ENCODE measurements at regions not wholly inside any gene's neighbourhood (a gene's known extent, or its start where the extent isn't known, plus 50 kb on each side); places are given as distances from the start of the nearest gene placed in this dataset.

GRCh38 chr2:14396533-14397083, 235.9 kb upstream of the LRATD1 start:
- DNase-seq: no peak

- DNase-seq: no peak
Observed at GRCh38 chr2:14398641-14399040, 233.9 kb upstream of the LRATD1 start.

- no peak for DNase-seq
Observed at GRCh38 chr2:14401873-14402272, 230.6 kb upstream of the LRATD1 start.

GRCh38 chr2:14408695-14409094, 223.8 kb upstream of the LRATD1 start:
- DNase-seq: no peak

GRCh38 chr2:14417551-14417950, 215.0 kb upstream of the LRATD1 start:
- DNase-seq: peak; percentile 30

- DNase-seq: no peak
Observed at GRCh38 chr2:14418115-14418514, 214.4 kb upstream of the LRATD1 start.

- DNase-seq: no peak
Observed at GRCh38 chr2:14420851-14421250, 211.7 kb upstream of the LRATD1 start.

- no peak for DNase-seq
Observed at GRCh38 chr2:14422426-14422825, 210.1 kb upstream of the LRATD1 start.

GRCh38 chr2:14423145-14423906, 209.2 kb upstream of the LRATD1 start:
- no peak for DNase-seq

GRCh38 chr2:14424478-14425390, 207.8 kb upstream of the LRATD1 start:
- no peak for DNase-seq

- no peak for DNase-seq
Observed at GRCh38 chr2:14425869-14426268, 206.6 kb upstream of the LRATD1 start.

GRCh38 chr2:14428056-14428455, 204.5 kb upstream of the LRATD1 start:
- DNase-seq: no peak

GRCh38 chr2:14433946-14434495, 198.5 kb upstream of the LRATD1 start:
- DNase-seq: no peak

- DNase-seq: no peak
Observed at GRCh38 chr2:14445670-14446069, 186.8 kb upstream of the LRATD1 start.

- no peak for DNase-seq
Observed at GRCh38 chr2:14448340-14448739, 184.2 kb upstream of the LRATD1 start.

GRCh38 chr2:14451312-14451711, 181.2 kb upstream of the LRATD1 start:
- no peak for DNase-seq

- no peak for DNase-seq
Observed at GRCh38 chr2:14454202-14454601, 178.3 kb upstream of the LRATD1 start.

GRCh38 chr2:14459786-14460325, 172.7 kb upstream of the LRATD1 start:
- DNase-seq: no peak

- DNase-seq: no peak
Observed at GRCh38 chr2:14475994-14476393, 156.5 kb upstream of the LRATD1 start.

- DNase-seq: no peak
Observed at GRCh38 chr2:14479486-14479885, 153.0 kb upstream of the LRATD1 start.

GRCh38 chr2:14480120-14480519, 152.4 kb upstream of the LRATD1 start:
- no peak for DNase-seq

GRCh38 chr2:14480906-14481305, 151.6 kb upstream of the LRATD1 start:
- no peak for DNase-seq

GRCh38 chr2:14492920-14493503, 139.5 kb upstream of the LRATD1 start:
- no peak for DNase-seq
